H1 (cell line): ENCODE measurements at regions not wholly inside any gene's neighbourhood (a gene's known extent, or its start where the extent isn't known, plus 50 kb on each side); places are given as distances from the start of the nearest gene placed in this dataset.

Source experiments
- CTCF ChIP-seq, 3 experiments: IDR thresholded peaks; 1 replicate in 2 of 3; 2 replicates in 1 of 3; pipeline versions ENCODE4 v1.5.1 to v1.6.1; 2011; ENCODE audit warnings: low read length in 3 of 3, mild to moderate bottlenecking in 3 of 3, inconsistent platforms in 2 of 3, low read depth in 1 of 3, moderate library complexity in 1 of 3; ENCODE audit not compliant: insufficient read depth in 1 of 3; ENCODE audit errors: control extremely low read depth in 1 of 3
- POU5F1 ChIP-seq: IDR thresholded peaks from 2 replicates; pipeline ENCODE4 v1.6.1; 2011; ENCODE audit warnings: low read depth, mild to moderate bottlenecking, low read length, moderate library complexity
- SIRT6 ChIP-seq: IDR thresholded peaks from one replicate; pipeline ENCODE4 v1.7.1; 2012; ENCODE audit warnings: low read length, inconsistent platforms
- TEAD4 ChIP-seq: IDR thresholded peaks from 2 replicates; pipeline ENCODE4 v1.6.1; 2012; ENCODE audit warnings: low read depth, low read length, inconsistent platforms, mixed read lengths

GRCh38 chr7:137074391-137075030 is 206.1 kb downstream of the CHRM2 start (continued):
- TF ChIP-seq CTCF (IDR thresholded peaks at IDR 0.05; ENCODE audit: control extremely low read depth in 1 of 3, insufficient read depth in 1 of 3, low read depth in 1 of 3, low read length in 3 of 3) (no peak), SIRT6 (no peak), POU5F1 (no peak), TEAD4 (no peak)
- TF ChIP-seq, all 59 proteins: peak for 0
